Activated CD8-positive, alpha-beta T cell treated with anti-CD3 and anti-CD28 coated beads for 36 hours (primary cell): ENCODE measurements at regions not wholly inside any gene's neighbourhood (a gene's known extent, or its start where the extent isn't known, plus 50 kb on each side); places are given as distances from the start of the nearest gene placed in this dataset.
"Not testable (repeated sequence)": the region's sequence is repeated elsewhere in the genome, so short reads cannot be mapped to it uniquely, and the experiment has no call there.

Experiments used
- ATAC-seq: fragments of 200-7000 bp; cut with Tn5 transposase; one replicate; pipeline ENCODE4 v1.10.0; 2021; ENCODE audit warnings: mild to moderate bottlenecking, moderate library complexity
- CTCF ChIA-PET: fragments of 350-600 bp; sonication (Branson Sonifier 250); formaldehyde crosslinking; loops from one replicate; lab custom pipeline; 2021; ENCODE audit warnings: antibody characterized with exemption; lab: Charles Lee
- POLR2A ChIA-PET: fragments of 350-600 bp; sonication (Branson Sonifier 250); formaldehyde crosslinking; loops from one replicate; lab custom pipeline; 2021; ENCODE audit warnings: antibody characterized with exemption; lab: Charles Lee
- DNase-seq: peaks from one replicate; pipeline ENCODE4 v3.0.0-alpha.2; 2020
- H3K27ac Mint-ChIP-seq: one replicate; pipeline ENCODE4 v1.8.0; 2021; ENCODE audit warnings: mild to moderate bottlenecking, mixed read lengths
- H3K27me3 Mint-ChIP-seq: one replicate; pipeline ENCODE4 v1.8.0; 2021; ENCODE audit warnings: mixed read lengths
- H3K36me3 Mint-ChIP-seq: one replicate; pipeline ENCODE4 v1.8.0; 2021; ENCODE audit warnings: low read depth, mixed read lengths
- H3K4me1 Mint-ChIP-seq: one replicate; pipeline ENCODE4 v1.8.0; 2021; ENCODE audit warnings: low read depth, mixed read lengths
- H3K4me3 Mint-ChIP-seq: one replicate; pipeline ENCODE4 v1.8.0; 2021; ENCODE audit warnings: mild to moderate bottlenecking, moderate library complexity, mixed read lengths
- H3K9me3 Mint-ChIP-seq: one replicate; pipeline ENCODE4 v1.8.0; 2021; ENCODE audit warnings: mixed read lengths
- intact Hi-C: fragments of 100-400 bp; cut with micrococcal nuclease; formaldehyde crosslinking; loops from one replicate; pipeline ENCODE4 v1.10.0; 2022
- TF ChIP-seq, protein P1 (sequence below): fragments of 200-600 bp; IDR thresholded peaks from one replicate; pipeline ENCODE4 v1.8.0; 2022; ENCODE audit warnings: antibody characterized with exemption, mild to moderate bottlenecking

- DNase-seq = no peak
- POLR2A ChIA-PET = no interaction called here
- intact Hi-C loops = no loop called here
- Mint-ChIP-seq H3K36me3 (no peaks in the 10 kb centered on the region), H3K27ac (no peak overlapping the region), H3K27me3 (peaks cover under 1% of the 10 kb centered on the region), H3K4me1 (no peaks in the 10 kb centered on the region), H3K4me3 (no peak overlapping the region), H3K9me3 (no peaks in the 10 kb centered on the region)
- CTCF ChIA-PET = interaction anchor here (1.6 kb wide), 1 partner anchor 68 kb away, joined by 6 read pairs; no protein-coding TSS in a partner anchor
- TF ChIP-seq, protein P1, sequence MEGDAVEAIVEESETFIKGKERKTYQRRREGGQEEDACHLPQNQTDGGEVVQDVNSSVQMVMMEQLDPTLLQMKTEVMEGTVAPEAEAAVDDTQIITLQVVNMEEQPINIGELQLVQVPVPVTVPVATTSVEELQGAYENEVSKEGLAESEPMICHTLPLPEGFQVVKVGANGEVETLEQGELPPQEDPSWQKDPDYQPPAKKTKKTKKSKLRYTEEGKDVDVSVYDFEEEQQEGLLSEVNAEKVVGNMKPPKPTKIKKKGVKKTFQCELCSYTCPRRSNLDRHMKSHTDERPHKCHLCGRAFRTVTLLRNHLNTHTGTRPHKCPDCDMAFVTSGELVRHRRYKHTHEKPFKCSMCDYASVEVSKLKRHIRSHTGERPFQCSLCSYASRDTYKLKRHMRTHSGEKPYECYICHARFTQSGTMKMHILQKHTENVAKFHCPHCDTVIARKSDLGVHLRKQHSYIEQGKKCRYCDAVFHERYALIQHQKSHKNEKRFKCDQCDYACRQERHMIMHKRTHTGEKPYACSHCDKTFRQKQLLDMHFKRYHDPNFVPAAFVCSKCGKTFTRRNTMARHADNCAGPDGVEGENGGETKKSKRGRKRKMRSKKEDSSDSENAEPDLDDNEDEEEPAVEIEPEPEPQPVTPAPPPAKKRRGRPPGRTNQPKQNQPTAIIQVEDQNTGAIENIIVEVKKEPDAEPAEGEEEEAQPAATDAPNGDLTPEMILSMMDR = no peak
- ATAC-seq = no peak
Measured at GRCh38 chr6:148628251-148628650, 118.6 kb upstream of the UST start.

DNA sequence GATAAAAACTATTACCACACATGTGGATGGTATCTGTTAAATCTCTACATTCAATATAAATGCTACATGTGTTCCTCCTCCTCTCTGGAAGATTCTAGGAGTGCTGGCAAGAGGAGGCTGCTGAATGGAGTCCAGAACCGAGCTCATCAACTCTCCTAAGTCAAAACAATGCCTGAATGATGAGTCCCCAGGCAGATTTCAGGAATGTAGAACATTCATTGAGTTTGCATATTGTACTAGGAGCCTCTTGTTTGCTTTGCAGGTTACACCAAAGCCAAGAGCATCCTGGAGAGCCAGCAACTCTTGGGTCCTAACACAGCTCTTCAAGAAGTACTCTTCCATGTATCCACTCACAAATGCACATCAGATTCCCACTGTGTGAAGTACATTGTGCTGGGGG lies 117.6 kb upstream of the UST start:
- H3K4me1 Mint-ChIP-seq = no peaks in the 10 kb centered on the region
- no peak overlapping the region for H3K27ac Mint-ChIP-seq
- ATAC-seq = no peak
- ChIA-PET POLR2A (no interaction called here), CTCF (interaction anchor here (1.6 kb wide), 1 partner anchor 69 kb away, joined by 6 read pairs; no protein-coding TSS in a partner anchor)
- no peaks in the 10 kb centered on the region for H3K36me3 Mint-ChIP-seq
- no peaks in the 10 kb centered on the region for H3K9me3 Mint-ChIP-seq
- H3K27me3 Mint-ChIP-seq = no peaks in the 10 kb centered on the region
- DNase-seq = no peak
- H3K4me3 Mint-ChIP-seq = no peak overlapping the region
- intact Hi-C loops = no loop called here
- TF ChIP-seq, protein P1 = no peak

DNA sequence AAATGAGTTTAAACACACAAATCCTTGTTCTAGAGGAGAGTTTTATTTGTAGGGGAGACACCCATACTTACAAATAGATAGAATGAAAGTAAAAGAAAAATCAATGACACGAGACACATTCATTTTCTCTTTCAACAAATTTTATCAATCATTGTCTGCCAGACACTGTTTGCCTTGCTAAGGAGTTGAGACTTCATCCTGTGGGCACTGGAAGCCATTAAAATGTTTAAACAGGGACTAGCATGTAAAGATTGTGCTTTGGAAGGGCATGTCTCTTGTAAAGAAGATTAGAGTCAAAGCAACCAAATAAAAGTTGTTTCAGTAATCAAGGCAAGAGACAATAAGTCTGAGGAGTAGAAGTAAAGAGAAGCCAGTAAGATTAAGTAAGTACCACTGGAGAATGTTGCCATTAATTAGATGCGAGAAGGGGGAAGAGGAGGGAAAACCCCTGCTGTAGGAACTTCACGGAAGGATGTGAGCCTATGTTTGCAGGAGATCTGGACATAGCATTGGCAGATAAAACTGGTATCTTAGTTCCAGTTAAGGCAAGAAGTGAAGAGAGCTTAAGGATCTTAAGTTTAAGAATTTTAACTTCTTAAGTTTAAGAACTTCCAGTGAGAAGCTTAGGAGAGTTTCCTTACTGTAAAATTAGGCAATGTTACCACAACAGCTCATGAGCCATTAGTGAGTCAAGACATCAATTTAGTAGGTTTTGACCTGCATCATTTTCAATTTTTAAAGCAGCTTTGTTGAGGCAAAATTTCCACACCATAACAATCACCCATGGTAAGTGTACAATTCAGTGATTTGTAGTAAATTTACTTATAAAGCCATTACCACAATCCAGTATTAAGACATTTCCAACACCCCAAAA lies 117.0 kb upstream of the UST start:
- TF ChIP-seq, protein P1 = no peak
- Mint-ChIP-seq H3K27ac (no peak overlapping the region), H3K4me3 (no peak overlapping the region), H3K36me3 (no peaks in the 10 kb centered on the region), H3K9me3 (no peaks in the 10 kb centered on the region), H3K27me3 (no peaks in the 10 kb centered on the region), H3K4me1 (no peaks in the 10 kb centered on the region)
- intact Hi-C loops = no loop called here
- ChIA-PET CTCF (no interaction called here), POLR2A (no interaction called here)
- DNase-seq (no peak), ATAC-seq (no peak)

- H3K36me3 Mint-ChIP-seq = no peaks in the 10 kb centered on the region
- no peaks in the 10 kb centered on the region for H3K9me3 Mint-ChIP-seq
- intact Hi-C loops = no loop called here
- H3K4me3 Mint-ChIP-seq = no peak overlapping the region
- H3K27ac Mint-ChIP-seq = no peak overlapping the region
- TF ChIP-seq, protein P1 = no peak
- CTCF ChIA-PET = interaction anchor here (1.5 kb wide), 1 partner anchor 11 kb away, joined by 3 read pairs; no protein-coding TSS in a partner anchor
- POLR2A ChIA-PET = no interaction called here
- no peaks in the 10 kb centered on the region for H3K27me3 Mint-ChIP-seq
- no peak for ATAC-seq
- no peak for DNase-seq
- peaks cover 9% of the 10 kb centered on the region for H3K4me1 Mint-ChIP-seq
Measured at GRCh38 chr6:148635070-148635743, 111.6 kb upstream of the UST start.

DNA sequence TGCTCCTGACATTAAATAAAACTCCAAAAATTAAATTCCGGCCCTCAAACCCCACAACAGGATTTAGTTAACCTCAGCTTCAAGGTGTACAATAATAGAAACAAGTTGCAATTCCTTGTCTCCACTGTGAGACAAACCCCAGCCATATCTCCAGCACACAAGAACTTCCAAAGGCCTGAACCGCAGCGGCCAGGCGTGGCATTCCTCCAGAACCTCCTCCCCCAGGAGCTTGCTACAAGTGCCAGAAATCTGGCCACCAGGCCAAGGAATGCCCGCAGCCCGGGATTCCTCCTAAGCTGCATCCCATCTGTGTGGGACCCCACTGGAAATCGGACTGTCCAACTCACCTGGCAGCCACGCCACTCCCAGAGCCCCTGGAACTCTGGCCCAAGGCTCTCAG lies 105.0 kb upstream of the UST start:
- ATAC-seq, H3K36me3 Mint-ChIP-seq, H3K27me3 Mint-ChIP-seq, DNase-seq, H3K4me3 Mint-ChIP-seq, POLR2A ChIA-PET, H3K27ac Mint-ChIP-seq, H3K9me3 Mint-ChIP-seq, intact Hi-C loops, CTCF ChIA-PET, H3K4me1 Mint-ChIP-seq: not testable (repeated sequence)

GRCh38 chr6:148643208-148643607 lies 103.6 kb upstream of the UST start:
- H3K27ac Mint-ChIP-seq, CTCF ChIA-PET, H3K36me3 Mint-ChIP-seq, ATAC-seq, H3K9me3 Mint-ChIP-seq, POLR2A ChIA-PET, intact Hi-C loops, H3K4me3 Mint-ChIP-seq, DNase-seq, H3K27me3 Mint-ChIP-seq, H3K4me1 Mint-ChIP-seq: not testable (repeated sequence)

DNA sequence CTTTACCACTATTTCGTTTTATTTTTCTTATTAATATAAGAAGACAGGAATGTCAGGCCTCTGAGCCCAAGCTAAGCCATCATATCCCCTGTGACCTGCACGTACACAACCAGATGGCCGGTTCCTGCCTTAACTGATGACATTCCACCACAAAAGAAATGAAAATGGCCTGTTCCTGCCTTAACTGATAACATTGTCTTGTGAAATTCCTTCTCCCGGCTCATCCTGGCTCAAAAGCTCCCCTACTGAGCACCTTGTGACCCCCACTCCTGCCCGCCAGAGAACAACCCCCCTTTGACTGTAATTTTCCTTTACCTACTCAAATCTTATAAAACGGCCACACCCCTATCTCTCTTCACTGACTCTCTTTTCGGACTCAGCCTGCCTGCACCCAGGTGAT lies 101.8 kb upstream of the UST start:
- intact Hi-C loops, H3K27me3 Mint-ChIP-seq, H3K27ac Mint-ChIP-seq, H3K4me1 Mint-ChIP-seq, H3K4me3 Mint-ChIP-seq, H3K9me3 Mint-ChIP-seq, H3K36me3 Mint-ChIP-seq, POLR2A ChIA-PET, DNase-seq, CTCF ChIA-PET, ATAC-seq: not testable (repeated sequence)
